Fibroblast of villous mesenchyme (primary cell): ENCODE measurements at regions not wholly inside any gene's neighbourhood (a gene's known extent, or its start where the extent isn't known, plus 50 kb on each side); places are given as distances from the start of the nearest gene placed in this dataset.

ENCODE experiments used
- DNase-seq: peaks from one replicate; pipeline ENCODE4 v3.0.0-alpha.2; 2010; ENCODE audit warnings: low read depth
- H3K4me3 ChIP-seq: 2 replicates; pipeline ENCODE4 v1.5.1; 2011; ENCODE audit warnings: low read depth, mild to moderate bottlenecking, low read length
- CTCF ChIP-seq: IDR thresholded peaks from 2 replicates; pipeline ENCODE4 v1.5.1; 2012; ENCODE audit warnings: low read depth, mild to moderate bottlenecking, low read length; ENCODE audit not compliant: insufficient read depth

- H3K4me3 ChIP-seq: no peak overlapping the region
- TF ChIP-seq CTCF: no peak
- DNase-seq: no peak
Measured at GRCh38 chr12:47025349-47025748, 54.1 kb upstream of the PCED1B start.

- no peak for TF ChIP-seq CTCF
- no peak for DNase-seq
- H3K4me3 ChIP-seq: no peak overlapping the region
Measured at GRCh38 chr12:47025798-47026197, 53.6 kb upstream of the PCED1B start.

- no peak for DNase-seq
- no peak for TF ChIP-seq CTCF
- no peak overlapping the region for H3K4me3 ChIP-seq
Measured at GRCh38 chr12:47026291-47026690, 53.1 kb upstream of the PCED1B start.
